PFSK-1 (cell line): ENCODE measurements at regions not wholly inside any gene's neighbourhood (a gene's known extent, or its start where the extent isn't known, plus 50 kb on each side); places are given as distances from the start of the nearest gene placed in this dataset.

Experiments
- FOXP2 ChIP-seq: optimal IDR thresholded peaks from 2 replicates; pipeline ENCODE3; 2011; ENCODE audit warnings: borderline replicate concordance, control low read depth, inconsistent platforms; ENCODE audit not compliant: insufficient read depth; ENCODE audit errors: extremely low read length, extremely low read depth
- POLR2AphosphoS5 ChIP-seq: IDR thresholded peaks from 2 replicates; pipeline ENCODE4 v1.6.1; 2012; ENCODE audit warnings: low read depth, mild to moderate bottlenecking, control low read depth, low read length, moderate library complexity
- REST ChIP-seq, 2 experiments: IDR thresholded peaks; 2 replicates each; pipeline versions ENCODE4 v1.6.1 to v1.8.0; 2011 to 2012; ENCODE audit warnings: low read depth in 2 of 2, low read length in 2 of 2, control low read depth in 1 of 2, inconsistent platforms in 1 of 2, mild to moderate bottlenecking in 1 of 2, moderate library complexity in 1 of 2; ENCODE audit not compliant: insufficient read depth in 1 of 2
- SIN3A ChIP-seq: IDR thresholded peaks from 2 replicates; pipeline ENCODE4 v1.6.1; 2012; ENCODE audit warnings: mild to moderate bottlenecking, low read length, moderate library complexity, borderline replicate concordance; ENCODE audit not compliant: insufficient read depth
- TAF1 ChIP-seq: IDR thresholded peaks from 2 replicates; pipeline ENCODE4 v1.6.1; 2012; ENCODE audit warnings: low read length, control low read depth, borderline replicate concordance; ENCODE audit not compliant: insufficient read depth

GRCh38 chr5:2374703-2375102 is 376.8 kb downstream of the IRX2 start:
- TF ChIP-seq SIN3A (no peak), REST (IDR thresholded peaks at IDR 0.05; ENCODE audit: insufficient read depth in 1 of 2, low read depth in 2 of 2, low read length in 2 of 2) (no peak), FOXP2 (no peak), POLR2AphosphoS5 (no peak), TAF1 (no peak)

GRCh38 chr5:2373631-2374030 is 377.8 kb downstream of the IRX2 start:
- TF ChIP-seq POLR2AphosphoS5 (no peak), SIN3A (no peak), REST (IDR thresholded peaks at IDR 0.05; ENCODE audit: insufficient read depth in 1 of 2, low read depth in 2 of 2, low read length in 2 of 2) (no peak), TAF1 (no peak), FOXP2 (no peak)

- TF ChIP-seq FOXP2 (no peak), SIN3A (no peak), TAF1 (no peak), POLR2AphosphoS5 (no peak), REST (IDR thresholded peaks at IDR 0.05; ENCODE audit: insufficient read depth in 1 of 2, low read depth in 2 of 2, low read length in 2 of 2) (no peak)
Measured at GRCh38 chr5:2371419-2371710, 380.1 kb downstream of the IRX2 start.

- TF ChIP-seq SIN3A (no peak), FOXP2 (no peak), REST (IDR thresholded peaks at IDR 0.05; ENCODE audit: insufficient read depth in 1 of 2, low read depth in 2 of 2, low read length in 2 of 2) (no peak), TAF1 (no peak), POLR2AphosphoS5 (no peak)
Measured at GRCh38 chr5:2370626-2371418, 380.7 kb downstream of the IRX2 start.
